ENCODE measurements at regions not wholly inside any gene's neighbourhood (a gene's known extent, or its start where the extent isn't known, plus 50 kb on each side); places are given as distances from the start of the nearest gene placed in this dataset.

DNA sequence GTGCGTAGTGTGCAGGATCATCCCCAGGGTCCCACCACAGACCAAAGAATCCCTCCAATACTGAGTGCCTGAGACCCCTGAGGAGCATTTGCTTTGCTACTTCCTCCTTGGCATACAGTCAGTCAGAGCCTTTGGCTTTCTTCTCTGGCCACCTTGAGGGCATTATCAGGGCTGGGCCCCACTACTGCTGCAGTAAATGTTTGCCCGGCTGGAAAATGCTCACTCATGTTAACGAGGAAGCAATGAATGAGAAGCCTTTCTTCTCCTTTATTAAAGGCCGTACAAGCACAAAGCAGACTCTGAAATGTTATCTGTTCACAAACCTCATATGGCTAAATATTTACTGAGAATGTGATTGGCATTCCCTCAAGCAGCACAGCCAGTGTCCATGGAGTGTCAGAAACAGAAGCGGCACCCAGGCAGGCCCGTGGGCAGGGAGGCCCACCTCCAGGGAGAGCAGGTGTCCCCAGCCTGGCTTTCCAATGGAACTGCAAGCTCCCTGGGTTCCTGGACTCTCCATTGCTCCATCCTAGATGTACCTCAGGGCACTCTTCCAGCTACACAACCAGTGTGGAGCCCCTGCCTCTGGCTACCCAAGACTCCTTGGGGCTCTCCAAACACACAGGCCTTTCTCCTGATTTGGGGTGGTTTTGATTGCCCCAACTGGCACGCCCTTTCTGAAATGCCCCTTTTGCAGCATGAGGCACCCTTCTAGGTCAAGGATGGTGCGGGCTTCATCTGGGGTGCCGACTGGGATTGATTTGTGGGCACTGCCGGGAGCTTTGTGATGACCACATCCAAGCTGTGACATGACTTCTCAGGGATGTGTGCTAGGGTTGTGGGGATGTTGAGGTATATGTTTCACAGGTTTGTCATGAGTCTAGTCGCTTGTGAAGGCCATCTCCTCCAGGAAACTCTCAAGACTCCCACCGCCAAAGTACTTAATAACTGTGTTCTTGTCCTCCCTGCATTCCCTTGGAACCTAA is 195.6 kb downstream of the FAM43A start:
- no peak for TF ChIP-seq EGR1 (IDR thresholded peaks at IDR 0.05)
- TF ChIP-seq FOXM1 (IDR thresholded peaks at IDR 0.05; ENCODE audit: borderline replicate concordance, low read depth) = no peak
- TF ChIP-seq NFIC (IDR thresholded peaks at IDR 0.05) = no peak
- TF ChIP-seq CEBPB (IDR thresholded peaks at IDR 0.05) = no peak
- no peak for TF ChIP-seq EP300 (IDR thresholded peaks at IDR 0.05; ENCODE audit: borderline replicate concordance)
- no peak for TF ChIP-seq MAX (IDR thresholded peaks at IDR 0.05)
- TF ChIP-seq RAD21 (IDR thresholded peaks at IDR 0.05; ENCODE audit: low read depth) = no peak
- no peak for TF ChIP-seq USF1 (IDR thresholded peaks at IDR 0.05)

DNA sequence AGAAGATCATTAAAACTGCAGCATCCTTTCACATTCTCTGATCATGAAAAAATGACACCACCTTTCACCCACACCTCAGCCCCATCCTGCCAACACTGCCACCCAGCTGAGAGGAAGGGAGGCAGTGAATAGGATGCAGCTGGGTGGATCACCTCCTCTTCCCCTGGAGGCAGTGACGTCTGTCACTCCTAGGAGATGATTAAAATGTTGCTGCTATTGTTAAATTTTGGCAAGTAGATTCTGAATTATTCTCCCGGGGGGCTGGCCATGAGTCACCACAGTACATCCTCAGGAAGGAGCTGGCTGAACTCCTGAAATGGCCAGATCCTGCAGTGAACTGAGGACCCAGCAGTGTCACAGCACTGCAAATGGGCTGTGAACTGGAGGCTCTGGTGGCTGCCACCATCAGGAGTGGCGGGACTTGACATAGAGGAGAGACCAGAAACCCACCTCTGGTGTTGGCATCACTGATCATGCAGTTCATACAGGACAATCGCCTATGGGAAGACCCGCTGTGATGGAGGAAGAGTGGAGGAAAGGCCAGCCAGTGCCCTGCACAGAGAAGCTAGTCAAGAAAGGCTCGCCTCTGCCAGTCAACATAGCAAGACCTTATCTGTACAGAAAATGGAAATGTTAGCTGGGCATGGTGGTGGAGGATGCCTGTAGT is 199.1 kb downstream of the FAM43A start:
- no peak for TF ChIP-seq MAX (IDR thresholded peaks at IDR 0.05)
- no peak for TF ChIP-seq TAF1 (IDR thresholded peaks at IDR 0.05; ENCODE audit: low read depth)
- no peak for TF ChIP-seq RAD21 (IDR thresholded peaks at IDR 0.05; ENCODE audit: low read depth)
- no peak for TF ChIP-seq NFIC (IDR thresholded peaks at IDR 0.05)
- no peak for TF ChIP-seq TCF12 (IDR thresholded peaks at IDR 0.05; ENCODE audit: low read depth)
- TF ChIP-seq EGR1 (IDR thresholded peaks at IDR 0.05) = no peak
- TF ChIP-seq USF1 (IDR thresholded peaks at IDR 0.05) = no peak
- TF ChIP-seq REST (IDR thresholded peaks at IDR 0.05; ENCODE audit: low read depth) = no peak
- no peak for TF ChIP-seq ZBTB7A (IDR thresholded peaks at IDR 0.05; ENCODE audit: low read depth)
- no peak for TF ChIP-seq EP300 (IDR thresholded peaks at IDR 0.05; ENCODE audit: borderline replicate concordance)
- no peak for TF ChIP-seq CEBPB (IDR thresholded peaks at IDR 0.05)
- TF ChIP-seq FOXM1 (IDR thresholded peaks at IDR 0.05; ENCODE audit: borderline replicate concordance, low read depth) = no peak
- TF ChIP-seq YY1 (IDR thresholded peaks at IDR 0.05; ENCODE audit: low read depth) = no peak

GRCh38 chr3:194885766-194886165 is 200.1 kb downstream of the FAM43A start:
- no peak for TF ChIP-seq NFIC (IDR thresholded peaks at IDR 0.05)
- TF ChIP-seq CREB1 (IDR thresholded peaks at IDR 0.05; ENCODE audit: low read depth) = no peak
- TF ChIP-seq EP300 (IDR thresholded peaks at IDR 0.05; ENCODE audit: borderline replicate concordance) = no peak
- no peak for TF ChIP-seq TEAD4 (IDR thresholded peaks at IDR 0.05)
- no peak for TF ChIP-seq RAD21 (IDR thresholded peaks at IDR 0.05; ENCODE audit: low read depth)
- no peak for TF ChIP-seq ZBTB7A (IDR thresholded peaks at IDR 0.05; ENCODE audit: low read depth)
- no peak for TF ChIP-seq TCF12 (IDR thresholded peaks at IDR 0.05; ENCODE audit: low read depth)
- TF ChIP-seq EGR1 (IDR thresholded peaks at IDR 0.05) = no peak
- TF ChIP-seq REST (IDR thresholded peaks at IDR 0.05; ENCODE audit: low read depth) = no peak
- TF ChIP-seq FOXM1 (IDR thresholded peaks at IDR 0.05; ENCODE audit: borderline replicate concordance, low read depth) = no peak
- TF ChIP-seq TAF1 (IDR thresholded peaks at IDR 0.05; ENCODE audit: low read depth) = no peak
- TF ChIP-seq CEBPB (IDR thresholded peaks at IDR 0.05) = no peak
- no peak for TF ChIP-seq MAX (IDR thresholded peaks at IDR 0.05)

- TF ChIP-seq TEAD4 (IDR thresholded peaks at IDR 0.05) = no peak
These were observed 201.2 kb downstream of the FAM43A start for GRCh38 chr3:194886836-194887235.

DNA sequence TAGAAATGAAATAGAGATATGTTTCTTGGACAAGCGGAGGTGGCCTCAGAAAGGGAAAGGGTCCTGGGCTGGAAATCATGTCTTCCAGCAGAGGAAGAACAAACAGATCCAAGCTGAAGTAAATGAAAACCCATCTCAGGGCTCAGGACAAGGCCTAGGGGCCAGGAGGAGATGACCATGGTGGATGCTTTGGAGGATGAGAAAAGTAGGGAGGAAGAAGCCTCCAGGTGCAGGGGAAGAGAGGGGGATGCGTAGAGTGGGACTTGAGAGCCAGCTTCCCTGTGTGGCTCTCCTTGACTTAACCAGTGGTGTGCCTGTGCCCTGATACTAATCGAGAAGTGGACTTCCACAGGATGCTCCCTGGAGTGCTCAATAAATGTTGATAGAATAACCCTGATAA is 203.2 kb downstream of the FAM43A start:
- no peak for TF ChIP-seq NFIC (IDR thresholded peaks at IDR 0.05)
- no peak for TF ChIP-seq TCF12 (IDR thresholded peaks at IDR 0.05; ENCODE audit: low read depth)
- TF ChIP-seq CREB1 (IDR thresholded peaks at IDR 0.05; ENCODE audit: low read depth) = no peak
- no peak for TF ChIP-seq REST (IDR thresholded peaks at IDR 0.05; ENCODE audit: low read depth)
- TF ChIP-seq FOXM1 (IDR thresholded peaks at IDR 0.05; ENCODE audit: borderline replicate concordance, low read depth) = no peak
- no peak for TF ChIP-seq CEBPB (IDR thresholded peaks at IDR 0.05)
- no peak for TF ChIP-seq MAX (IDR thresholded peaks at IDR 0.05)
- TF ChIP-seq YY1 (IDR thresholded peaks at IDR 0.05; ENCODE audit: low read depth) = no peak
